Calu3 (cell line): ENCODE measurements at regions not wholly inside any gene's neighbourhood (a gene's known extent, or its start where the extent isn't known, plus 50 kb on each side); places are given as distances from the start of the nearest gene placed in this dataset.

Experiments used
- BruUV-seq: library from RNA; stranded (reverse); fragments of 400-500 nt; replicated peaks from 2 replicates; lab custom pipeline; 2021; lab: Mats Ljungman, UMichigan
- CTCF ChIA-PET: fragments of 300-600 bp; sonication (Branson Sonifier 250); formaldehyde crosslinking; loops from one replicate; lab custom pipeline; 2022; ENCODE audit warnings: antibody characterized with exemption; lab: Charles Lee
- DNase-seq: peaks from one replicate; pipeline ENCODE4 v3.0.0; 2022
- H3K27ac Mint-ChIP-seq: one replicate; pipeline ENCODE4 v1.8.0; 2022; ENCODE audit warnings: mixed read lengths; ENCODE audit not compliant: unreplicated experiment
- H3K27me3 Mint-ChIP-seq: one replicate; pipeline ENCODE4 v1.8.0; 2022; ENCODE audit warnings: mixed read lengths; ENCODE audit not compliant: unreplicated experiment
- H3K36me3 Mint-ChIP-seq: one replicate; pipeline ENCODE4 v1.8.0; 2022; ENCODE audit warnings: mild to moderate bottlenecking, moderate library complexity, mixed read lengths; ENCODE audit not compliant: insufficient read depth, unreplicated experiment
- H3K4me1 Mint-ChIP-seq: one replicate; pipeline ENCODE4 v1.8.0; 2022; ENCODE audit warnings: mild to moderate bottlenecking, low read depth, mixed read lengths; ENCODE audit not compliant: unreplicated experiment
- H3K4me3 Mint-ChIP-seq: one replicate; pipeline ENCODE4 v1.8.0; 2022; ENCODE audit warnings: mild to moderate bottlenecking, low read depth, moderate library complexity, mixed read lengths; ENCODE audit not compliant: unreplicated experiment
- H3K9me3 Mint-ChIP-seq: one replicate; pipeline ENCODE4 v1.8.0; 2022; ENCODE audit warnings: low read depth, mixed read lengths; ENCODE audit not compliant: unreplicated experiment
- CTCF ChIP-seq: fragments of 200-600 bp; IDR thresholded peaks from one replicate; pipeline ENCODE4 v1.8.0; 2022; ENCODE audit warnings: antibody characterized with exemption; ENCODE audit not compliant: unreplicated experiment
- intact Hi-C: fragments of 100-400 bp; cut with micrococcal nuclease; formaldehyde crosslinking; loops from one replicate; pipeline ENCODE4 v1.10.0; 2022; ENCODE audit not compliant: unreplicated experiment

- no peak for DNase-seq
- no TSS peak for BruUV-seq
- intact Hi-C loops, result no loop called here
- no peak for TF ChIP-seq CTCF
- Mint-ChIP-seq H3K4me1 (no peaks in the 10 kb centered on the region), H3K36me3 (no peaks in the 10 kb centered on the region), H3K27ac (no peak overlapping the region), H3K9me3 (peaks cover 16% of the 10 kb centered on the region), H3K4me3 (no peak overlapping the region), H3K27me3 (no peaks in the 10 kb centered on the region)
- CTCF ChIA-PET, result no interaction called here
These were observed 201.8 kb upstream of the LARGE1 start for GRCh38 chr22:34122042-34122441.

GRCh38 chr22:34129691-34130486 lies 209.6 kb upstream of the LARGE1 start:
- TF ChIP-seq CTCF, result no peak
- DNase-seq, result no peak
- Mint-ChIP-seq H3K27me3 (no peaks in the 10 kb centered on the region), H3K36me3 (no peaks in the 10 kb centered on the region), H3K9me3 (peaks cover 16% of the 10 kb centered on the region), H3K27ac (no peak overlapping the region), H3K4me3 (no peak overlapping the region), H3K4me1 (no peaks in the 10 kb centered on the region)
- intact Hi-C loops, result no loop called here
- CTCF ChIA-PET, result no interaction called here
- no TSS peak for BruUV-seq

GRCh38 chr22:34135749-34136148 lies 215.5 kb upstream of the LARGE1 start:
- Mint-ChIP-seq H3K27me3 (no peaks in the 10 kb centered on the region), H3K4me3 (no peak overlapping the region), H3K9me3 (peaks cover 12% of the 10 kb centered on the region), H3K27ac (no peak overlapping the region), H3K4me1 (no peaks in the 10 kb centered on the region), H3K36me3 (no peaks in the 10 kb centered on the region)
- intact Hi-C loops, result no loop called here
- DNase-seq, result no peak
- TF ChIP-seq CTCF, result no peak
- no TSS peak for BruUV-seq
- CTCF ChIA-PET, result no interaction called here

- intact Hi-C loops, result no loop called here
- Mint-ChIP-seq H3K27me3 (no peaks in the 10 kb centered on the region), H3K27ac (no peak overlapping the region), H3K36me3 (no peaks in the 10 kb centered on the region), H3K4me3 (no peak overlapping the region), H3K9me3 (peaks cover 20% of the 10 kb centered on the region), H3K4me1 (no peaks in the 10 kb centered on the region)
- no TSS peak for BruUV-seq
- no peak for DNase-seq
- TF ChIP-seq CTCF, result no peak
- CTCF ChIA-PET, result interaction anchor here (0.5 kb wide), 1 partner anchor 192 kb away, joined by 4 read pairs; no protein-coding TSS in a partner anchor
These were observed 229.7 kb upstream of the LARGE1 start for GRCh38 chr22:34150023-34150422.
